HG03196 (cell line): ENCODE measurements at regions not wholly inside any gene's neighbourhood (a gene's known extent, or its start where the extent isn't known, plus 50 kb on each side); places are given as distances from the start of the nearest gene placed in this dataset.
"Not testable (repeated sequence)": the region's sequence is repeated elsewhere in the genome, so short reads cannot be mapped to it uniquely, and the experiment has no call there.

Experiments used
- ATAC-seq: cut with Tn5 transposase; IDR thresholded peaks from one replicate; pipeline ENCODE4 v1.9.1; 2021; ENCODE audit not compliant: unreplicated experiment

DNA sequence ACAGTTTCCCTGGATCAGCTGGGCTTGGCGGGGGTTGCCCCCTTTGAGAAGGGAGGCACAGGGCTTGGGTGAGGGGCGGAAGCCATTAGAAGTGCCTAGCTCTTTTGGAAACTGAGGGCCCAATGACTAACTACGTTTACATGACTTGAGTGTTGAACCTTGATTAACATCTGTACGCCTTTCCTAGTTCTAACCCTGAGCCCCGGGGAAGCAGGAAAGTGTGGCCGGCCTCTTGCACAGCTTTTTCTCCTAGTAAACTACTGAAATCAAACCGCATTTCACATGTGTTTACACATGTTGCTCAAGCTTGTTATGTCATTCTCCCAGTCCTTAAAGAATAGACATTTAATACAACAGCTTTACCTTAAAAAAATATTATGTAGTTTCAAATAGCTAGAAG is 1356.4 kb upstream of the TMEM132C start:
- no peak for ATAC-seq

DNA sequence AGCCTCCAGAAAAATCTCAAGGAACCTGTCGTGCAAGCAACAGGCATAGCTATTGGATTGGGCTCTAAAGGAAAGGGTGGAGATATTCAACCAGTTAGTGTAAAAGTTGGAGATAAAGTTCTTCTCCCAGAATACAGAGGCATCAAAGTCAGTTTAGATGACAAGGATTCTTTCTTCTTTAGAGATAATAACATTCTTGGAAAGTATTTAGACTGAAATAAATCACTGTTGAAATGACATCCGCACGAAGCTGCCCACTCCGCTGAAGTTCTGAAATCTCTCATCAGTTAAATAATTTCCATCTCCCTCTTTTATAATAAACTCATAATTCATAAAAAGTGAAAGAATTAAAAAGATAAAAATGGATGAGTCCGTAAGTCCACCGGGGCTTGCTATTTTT is 1354.9 kb upstream of the TMEM132C start:
- no peak for ATAC-seq

DNA sequence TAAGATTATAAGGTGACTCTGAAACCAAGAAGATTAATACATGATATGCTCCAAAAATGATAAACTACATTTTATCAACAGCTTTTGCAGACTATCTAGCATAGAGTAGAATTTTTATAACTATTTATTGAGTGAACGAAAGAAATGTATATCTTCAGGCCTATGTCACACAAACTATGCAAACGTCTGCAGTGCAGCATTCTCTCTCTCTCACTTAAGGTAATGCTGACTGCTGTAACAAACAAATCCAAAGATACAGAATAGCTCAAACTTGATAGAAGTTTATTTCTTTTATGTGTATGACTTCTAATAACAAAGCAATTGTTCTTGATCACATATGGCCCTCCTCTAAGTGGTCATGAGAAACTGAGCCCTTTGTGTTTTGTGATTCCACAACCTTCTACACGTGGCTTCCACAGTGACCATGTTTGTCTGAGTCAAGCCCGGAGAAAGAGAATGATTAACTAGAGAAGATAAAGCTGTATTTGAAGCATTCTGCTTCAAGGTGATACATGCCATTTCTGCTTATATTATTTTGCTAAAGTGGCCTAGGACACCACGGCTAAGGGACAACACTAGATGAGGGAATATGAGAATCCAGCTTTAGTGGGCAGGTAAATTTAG is 1352.7 kb upstream of the TMEM132C start:
- ATAC-seq: no peak

DNA sequence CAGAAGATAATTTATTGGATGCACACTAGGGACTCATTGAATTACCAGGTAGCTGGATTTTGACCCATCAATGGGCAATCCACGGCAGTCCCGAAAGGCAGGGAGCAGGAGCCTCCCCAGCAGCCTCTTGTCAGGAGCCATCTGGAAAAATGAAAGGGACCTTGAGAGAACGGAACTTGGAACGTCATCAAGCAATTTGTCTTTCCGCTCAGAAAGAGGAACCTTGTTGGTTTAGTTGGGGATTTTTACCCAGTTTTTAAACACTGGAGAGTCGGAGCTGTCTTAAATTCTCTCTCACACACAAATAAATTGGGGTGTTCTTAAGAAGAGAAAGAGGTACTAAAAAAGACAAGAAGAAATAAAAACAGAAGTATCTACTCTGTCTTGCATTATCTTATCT is 1351.7 kb upstream of the TMEM132C start:
- ATAC-seq: no peak

DNA sequence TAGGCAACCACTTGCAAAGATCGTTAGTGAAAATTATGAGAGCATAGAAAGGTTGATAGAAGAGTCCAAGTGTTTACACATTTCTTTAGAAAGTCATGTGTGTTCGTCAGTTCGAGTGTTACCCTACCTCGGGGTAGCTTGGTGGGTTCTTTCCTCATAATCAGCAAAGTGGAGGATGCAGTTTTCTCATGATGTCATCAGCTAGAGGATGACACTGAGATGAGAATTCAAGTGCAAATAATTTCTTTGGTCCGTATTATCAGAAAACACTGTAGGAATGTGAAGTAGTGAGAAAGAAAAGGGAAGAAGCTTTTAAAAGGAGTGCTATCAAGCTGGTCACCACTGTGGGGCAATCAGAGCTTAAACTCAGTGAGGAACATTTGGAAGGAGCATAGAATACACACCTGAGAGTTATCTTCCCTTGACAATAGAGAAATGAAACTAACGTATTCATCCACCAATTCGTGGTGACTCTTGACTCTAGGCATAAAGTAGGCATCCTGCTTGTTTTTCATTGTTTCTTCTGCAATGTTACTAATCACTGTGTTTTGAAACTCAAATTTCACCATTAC is 1340.9 kb upstream of the TMEM132C start:
- ATAC-seq: no peak

DNA sequence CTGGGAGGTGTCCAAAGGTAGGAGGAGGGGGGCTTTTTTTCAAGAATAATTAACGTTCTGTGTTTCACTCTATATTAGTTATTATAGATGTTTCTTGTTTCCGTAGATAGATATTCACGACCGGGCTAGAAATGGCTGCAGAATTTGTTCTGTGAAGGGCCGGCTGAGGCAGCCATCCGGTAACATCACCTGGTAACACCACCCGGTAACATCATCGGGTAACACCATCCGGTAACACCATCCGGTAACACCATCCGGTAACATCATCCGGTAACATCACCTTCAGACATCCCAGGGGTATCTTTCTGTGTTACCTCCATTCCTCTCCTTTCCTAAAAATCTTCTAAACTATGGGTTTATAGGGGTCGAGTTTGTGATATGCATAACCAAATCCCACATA is 1336.7 kb upstream of the TMEM132C start:
- no peak for ATAC-seq

DNA sequence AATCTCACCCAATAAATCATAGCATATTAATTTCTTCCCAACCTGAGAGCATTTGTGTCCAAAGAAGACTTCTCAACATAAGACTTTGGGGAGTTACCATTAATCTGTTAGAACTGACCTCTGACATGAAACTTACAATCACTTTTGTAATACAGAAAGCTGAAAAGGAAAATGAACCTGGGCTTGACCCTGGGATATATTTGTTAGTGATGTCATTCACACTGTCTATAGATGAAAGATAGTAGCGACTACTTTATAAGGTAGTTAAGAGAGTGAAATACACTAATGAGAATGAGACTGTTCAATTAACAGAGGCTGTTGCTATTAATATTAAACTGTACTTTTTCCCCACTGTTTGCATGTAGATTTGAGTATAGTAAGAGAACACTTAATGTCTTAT is 1334.8 kb upstream of the TMEM132C start:
- no peak for ATAC-seq

DNA sequence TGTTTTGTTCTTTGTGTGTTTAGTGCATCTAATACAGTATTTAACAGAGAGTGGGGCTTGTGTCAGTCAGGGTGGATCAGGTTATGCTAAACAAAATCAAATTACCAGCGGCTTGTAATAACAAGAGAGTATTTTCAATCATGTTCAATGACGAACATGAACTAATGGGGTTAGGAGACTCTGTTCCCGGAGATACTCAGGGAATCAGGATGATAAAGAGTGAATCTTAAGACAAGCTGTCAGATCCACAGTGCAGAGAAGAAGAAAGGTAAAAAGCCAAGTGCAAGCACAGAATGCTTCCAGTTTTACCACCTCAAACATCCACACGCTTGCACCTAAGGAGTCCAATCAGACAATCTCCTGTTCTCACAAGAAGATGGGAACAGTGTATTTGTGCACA is 1331.5 kb upstream of the TMEM132C start:
- ATAC-seq: no peak

DNA sequence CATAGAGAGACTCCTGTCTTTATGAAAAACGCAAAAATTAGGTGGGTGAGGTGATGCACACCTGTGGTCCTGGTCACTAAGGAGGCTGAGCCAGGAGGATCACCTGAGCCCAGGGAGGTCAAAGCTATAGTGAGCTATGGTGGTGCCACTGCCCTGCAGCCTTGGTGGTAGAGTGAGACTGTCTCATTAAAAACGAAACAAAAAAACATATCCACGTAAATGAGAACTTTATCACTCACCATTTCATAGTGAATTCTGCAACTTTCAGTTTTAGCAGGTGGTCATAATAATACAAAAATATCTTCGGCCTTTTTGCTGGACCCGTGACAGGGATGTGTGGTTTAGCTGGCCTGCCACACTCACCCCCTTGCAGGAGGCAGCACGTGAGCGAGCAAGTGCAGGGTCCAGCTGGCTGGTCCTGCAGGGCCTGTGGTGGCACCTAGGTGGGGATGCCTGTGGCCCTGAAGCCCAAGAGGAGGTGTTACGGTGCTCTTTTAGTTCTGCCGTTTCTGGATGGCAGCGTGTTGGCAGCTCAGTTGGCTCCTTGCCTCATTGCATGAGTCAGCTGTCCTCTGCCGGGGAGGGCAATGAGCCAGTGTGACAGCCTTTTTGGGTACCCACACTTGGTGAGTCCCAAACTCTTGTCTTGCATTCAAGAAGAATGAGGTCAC is 1330.7 kb upstream of the TMEM132C start:
- ATAC-seq: no peak

DNA sequence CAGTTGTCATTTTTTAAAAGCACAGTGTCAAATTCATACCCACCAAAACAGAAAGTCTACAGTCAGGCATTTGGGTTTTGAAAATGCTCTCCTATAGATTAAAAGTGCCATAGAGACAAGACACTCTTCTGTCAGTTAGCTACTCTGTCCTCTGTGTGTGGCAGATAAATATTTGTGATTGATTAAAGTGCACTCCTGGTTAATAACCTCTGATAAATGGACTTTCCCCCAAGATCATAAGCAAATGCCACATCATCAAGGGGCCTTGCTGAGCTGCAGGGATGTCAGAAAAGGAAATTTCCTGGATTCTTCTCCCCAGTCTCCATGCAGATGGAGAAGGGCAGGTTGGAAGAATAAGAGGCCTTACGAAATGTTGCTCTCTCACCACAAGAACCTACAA is 1329.5 kb upstream of the TMEM132C start:
- ATAC-seq: no peak

DNA sequence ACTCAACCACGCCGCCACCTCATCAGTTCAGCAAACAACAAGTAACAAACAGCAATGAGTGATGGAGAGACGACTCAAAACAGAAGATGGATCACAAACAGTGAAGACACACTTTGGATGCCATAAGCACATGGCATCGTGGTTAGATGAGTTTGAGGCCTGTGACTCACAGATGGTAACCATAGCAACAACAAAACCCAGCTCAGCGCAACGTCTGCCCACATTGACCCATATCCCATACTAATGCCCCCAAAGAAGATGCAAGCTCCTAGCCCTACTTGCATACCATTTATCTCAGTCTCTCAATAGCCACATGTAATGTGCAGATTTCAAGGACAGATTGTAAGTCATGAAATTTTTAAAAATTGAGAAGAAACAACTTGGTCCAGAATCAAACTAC is 1322.3 kb upstream of the TMEM132C start:
- ATAC-seq: no peak

DNA sequence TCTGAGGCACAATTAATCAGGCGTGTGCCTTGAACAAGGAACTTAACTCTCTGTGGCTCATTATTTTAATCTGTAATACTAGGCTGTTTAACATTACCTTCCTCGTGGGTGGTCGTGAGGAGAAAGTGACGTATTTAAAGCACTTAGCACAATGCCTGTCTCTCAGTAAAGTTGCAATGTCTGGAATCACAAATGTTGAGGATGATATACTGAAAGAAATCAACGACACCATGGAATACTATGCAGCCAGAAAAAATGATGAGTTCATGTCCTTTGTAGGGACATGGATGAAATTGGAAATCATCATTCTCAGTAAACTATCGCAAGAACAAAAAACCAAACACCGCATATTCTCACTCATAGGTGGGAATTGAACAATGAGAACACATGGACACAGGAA is 1320.0 kb upstream of the TMEM132C start:
- not testable (repeated sequence) for ATAC-seq

DNA sequence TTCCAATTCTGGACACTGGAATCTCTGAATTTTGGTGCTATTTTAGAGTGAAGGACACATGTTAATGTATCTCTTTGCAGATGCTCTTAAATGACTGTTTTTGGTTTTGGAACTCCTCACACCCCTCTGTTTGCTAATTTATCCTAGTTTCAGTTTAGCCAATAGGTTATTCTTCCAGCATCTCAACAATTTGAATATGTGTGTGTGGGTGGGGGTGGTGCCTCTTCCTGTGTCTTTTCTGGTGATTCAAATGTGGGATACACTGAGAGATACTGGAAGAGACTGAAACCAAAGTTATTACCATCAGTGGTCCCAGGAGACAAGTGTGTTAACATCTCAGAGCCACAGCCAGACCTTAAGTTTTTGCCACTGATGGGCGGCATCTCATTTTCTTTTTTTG is 1317.4 kb upstream of the TMEM132C start:
- no peak for ATAC-seq

DNA sequence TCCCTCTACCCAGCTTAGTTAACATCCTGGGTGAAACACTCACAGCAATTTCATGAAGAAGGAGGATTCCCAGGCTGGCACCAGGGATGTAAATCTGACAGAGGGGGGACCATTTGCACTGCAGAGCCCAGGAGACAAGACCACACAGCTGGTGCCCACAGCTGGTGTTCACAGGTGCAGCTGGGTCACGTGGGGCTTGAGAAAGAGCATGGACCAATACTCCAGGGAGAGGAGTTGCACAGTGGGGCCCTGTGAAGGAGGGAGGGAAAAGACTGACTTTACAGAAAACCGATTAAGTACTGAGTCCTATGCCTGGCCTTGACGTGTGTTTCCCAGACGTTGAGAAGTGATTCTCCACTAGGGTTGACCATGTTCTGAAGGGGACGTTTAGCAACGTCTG is 1316.7 kb upstream of the TMEM132C start:
- ATAC-seq: no peak

DNA sequence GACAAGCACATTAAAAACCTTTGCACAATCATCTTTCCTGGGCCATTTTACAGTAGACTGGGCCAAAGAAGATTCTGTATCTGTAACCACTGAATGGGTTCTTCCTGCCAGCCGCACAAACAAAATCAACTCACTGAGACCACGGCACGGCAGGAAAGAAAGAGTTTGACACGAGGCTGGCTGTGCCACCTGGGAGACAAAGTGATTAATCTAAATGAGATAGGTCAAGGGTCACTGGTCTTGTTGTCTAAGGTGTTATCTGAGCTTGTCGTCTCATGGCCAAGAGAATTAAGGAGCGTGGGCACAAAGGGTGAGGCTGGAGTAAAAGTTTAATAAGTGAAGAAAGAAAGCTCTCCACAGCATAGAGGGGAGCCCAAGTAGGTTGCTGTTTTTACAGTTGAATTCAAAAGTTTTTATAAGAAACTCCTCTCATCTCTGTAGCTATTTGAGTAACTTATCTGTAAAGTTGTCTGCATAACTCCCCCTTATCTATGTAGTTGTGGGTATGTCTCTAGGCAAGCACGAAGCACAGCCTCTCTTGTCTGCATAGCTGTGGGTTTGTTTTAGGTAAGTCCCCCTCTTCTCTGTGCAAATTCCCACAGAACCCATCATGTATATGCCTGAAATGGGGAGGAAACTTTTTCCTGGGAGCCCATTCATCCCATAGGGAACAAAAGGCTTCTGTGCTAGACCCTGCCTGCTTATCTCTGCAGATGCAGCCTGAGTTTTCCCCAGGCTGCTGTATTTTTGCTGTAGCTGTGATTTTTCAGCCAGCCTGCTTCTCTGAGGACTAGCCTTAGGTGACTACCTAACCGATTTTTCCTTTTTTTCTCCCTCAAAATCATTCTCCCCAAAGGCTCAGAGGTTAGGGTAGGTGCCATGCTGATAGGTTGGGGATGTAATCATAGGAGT is 1314.6 kb upstream of the TMEM132C start:
- ATAC-seq: no peak

DNA sequence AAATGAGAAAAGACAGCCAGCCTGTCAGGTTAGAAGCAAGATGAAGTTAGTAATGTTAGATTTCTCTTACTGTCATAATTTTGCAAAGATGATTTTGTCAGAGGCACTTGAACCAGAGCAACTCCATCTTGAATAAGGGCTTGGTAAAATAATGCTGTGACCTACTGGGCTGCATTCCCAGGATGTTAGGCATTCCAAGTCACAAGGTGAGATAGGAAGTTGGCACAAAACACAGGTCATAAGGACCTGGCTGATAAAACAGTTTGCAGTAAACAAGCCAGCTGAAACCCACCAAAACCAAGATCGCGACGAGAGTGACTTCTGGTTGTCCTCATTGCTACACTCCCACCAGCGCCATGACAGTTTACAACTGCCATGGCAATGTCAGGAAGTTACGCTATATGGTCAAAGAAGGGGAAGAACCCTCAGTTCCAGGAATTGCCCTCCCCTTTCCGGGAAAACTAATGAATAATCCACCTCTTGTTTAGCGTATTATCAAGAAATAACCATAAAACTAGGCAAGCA is 1313.5 kb upstream of the TMEM132C start:
- no peak for ATAC-seq

DNA sequence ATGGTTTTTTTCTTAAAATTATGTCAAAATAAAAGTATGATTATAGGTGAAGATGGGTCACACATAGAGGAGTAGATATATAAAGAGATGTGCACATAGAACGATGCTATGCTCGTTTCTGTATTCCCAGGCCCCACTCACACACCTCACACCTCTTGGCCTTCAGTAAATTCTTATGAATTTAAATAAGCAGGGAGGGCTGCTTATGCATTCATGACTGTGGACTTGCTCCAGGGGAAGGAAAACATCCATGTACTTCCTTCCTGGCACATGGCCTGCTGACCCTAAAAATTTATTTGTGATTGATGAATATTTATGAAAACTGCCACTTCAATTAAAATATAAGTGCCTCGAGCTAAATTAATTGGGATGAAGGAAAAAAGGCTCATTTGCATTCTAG is 1306.7 kb upstream of the TMEM132C start:
- no peak for ATAC-seq

DNA sequence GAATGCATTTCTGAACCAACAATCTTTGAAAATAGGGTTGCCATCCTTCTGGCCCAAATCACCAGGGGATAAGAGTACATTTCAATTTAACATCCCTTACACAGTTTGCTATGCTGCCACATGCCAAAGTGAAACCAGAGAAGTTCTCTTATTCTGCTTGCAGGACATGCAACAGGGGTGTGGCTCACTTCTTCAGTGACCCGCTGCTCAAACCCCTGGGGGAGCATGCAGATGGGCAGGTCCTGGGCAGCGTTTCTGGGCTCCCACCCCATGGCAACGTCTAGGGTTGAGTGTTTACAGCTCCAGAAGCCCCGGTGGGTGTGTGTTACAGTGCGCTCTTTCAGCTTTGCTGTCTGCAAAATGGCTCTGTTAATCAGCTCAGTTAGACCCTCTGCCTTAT is 1306.3 kb upstream of the TMEM132C start:
- no peak for ATAC-seq

DNA sequence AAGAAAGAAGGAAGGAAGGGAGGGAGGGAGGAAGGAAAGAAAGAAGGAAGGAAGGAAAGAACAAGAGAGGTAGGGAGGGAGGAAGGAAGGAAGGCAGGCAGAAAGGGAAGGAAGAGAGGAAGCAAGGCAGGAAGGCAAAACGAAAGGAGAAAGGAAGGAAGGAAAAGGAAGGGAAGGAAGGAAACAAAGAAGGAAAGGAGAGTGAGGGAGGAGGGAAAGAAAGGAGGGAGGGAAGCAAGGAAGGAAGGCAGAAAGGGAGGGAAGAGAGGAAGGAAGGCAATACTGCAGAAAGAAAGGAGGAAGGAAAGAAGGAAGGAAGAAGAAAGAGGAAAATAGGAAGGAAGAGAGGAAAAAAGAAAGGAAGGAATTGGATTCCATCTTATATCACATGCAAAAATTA is 1303.1 kb upstream of the TMEM132C start:
- ATAC-seq: no peak

DNA sequence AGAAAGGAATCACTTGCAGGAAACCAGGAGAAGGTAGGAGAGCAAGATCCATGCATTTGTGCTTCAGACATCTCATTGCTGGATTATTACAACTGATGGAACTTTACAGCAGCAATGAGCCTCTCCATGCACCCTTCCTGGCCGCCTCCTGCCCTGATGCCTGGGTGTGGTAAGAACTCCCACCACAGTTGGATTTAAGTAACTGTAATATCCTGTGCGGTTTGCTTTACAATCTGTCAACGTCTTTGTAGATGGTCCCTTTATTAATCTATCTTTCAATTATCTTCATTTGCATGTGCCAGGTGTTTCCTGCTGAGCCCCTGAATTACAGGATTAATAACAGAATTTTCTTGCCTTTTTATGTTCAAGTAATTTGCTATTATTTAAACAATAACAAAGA is 1300.5 kb upstream of the TMEM132C start:
- ATAC-seq: no peak

DNA sequence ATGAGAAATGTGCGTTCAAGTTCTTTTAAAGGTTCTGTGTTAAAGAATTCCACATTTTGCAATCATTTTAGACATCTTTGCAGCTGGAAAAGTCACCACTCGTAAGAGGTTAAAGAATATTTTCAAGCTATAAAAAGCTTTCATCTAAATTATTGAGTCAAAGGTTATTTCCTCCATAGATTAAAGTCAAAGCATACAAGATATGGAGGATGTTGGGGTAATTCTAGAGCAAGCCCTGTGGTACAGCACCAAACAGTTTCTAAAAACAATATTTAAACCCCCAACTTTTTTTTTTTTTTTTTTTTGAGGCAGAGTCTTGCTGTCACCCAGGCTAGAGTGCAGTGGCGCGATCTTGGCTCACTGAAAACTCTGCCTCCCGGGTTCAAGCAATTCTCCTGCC is 1299.8 kb upstream of the TMEM132C start:
- ATAC-seq: no peak

DNA sequence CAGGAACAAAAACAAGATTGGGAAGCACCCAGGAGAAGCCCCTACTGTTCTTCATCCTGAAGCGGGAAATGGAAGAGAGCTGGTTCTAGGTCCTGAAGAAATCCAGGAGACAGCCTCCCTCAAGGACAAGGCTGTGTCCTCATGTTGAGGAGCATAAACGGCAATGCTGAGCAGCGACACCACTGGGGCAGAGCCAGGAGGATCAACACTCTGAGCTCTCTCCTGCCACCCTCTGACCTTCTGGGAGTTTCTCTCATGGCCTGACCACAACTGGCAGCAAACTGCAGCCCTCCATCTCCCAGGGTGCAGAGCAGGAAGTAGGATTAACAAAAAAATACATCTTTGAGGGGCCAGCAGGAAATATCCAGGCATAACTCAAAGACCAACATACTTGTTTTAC is 1292.2 kb upstream of the TMEM132C start:
- ATAC-seq: no peak
